Spleen (tissue), 11 donors: ENCODE measurements at regions not wholly inside any gene's neighbourhood (a gene's known extent, or its start where the extent isn't known, plus 50 kb on each side); places are given as distances from the start of the nearest gene placed in this dataset.

ENCODE experiments used
- DNase-seq: peaks from one replicate; pipeline ENCODE4 v3.0.0-alpha.2; 2020
- H3K27ac ChIP-seq, 8 donors: fragments of 200-600 bp; sonication (generic) in 7 of 8; 1 replicate in 4 of 8; 2 replicates in 4 of 8; pipeline versions ENCODE4 v1.5.0 to v1.8.0; 2016 to 2021; ENCODE audit warnings: inconsistent platforms in 4 of 8, mild to moderate bottlenecking in 4 of 8, moderate library complexity in 1 of 8
- H3K27me3 ChIP-seq, 7 donors: fragments of 200-600 bp; sonication (generic) in 6 of 7; replicated peaks in 1 of 7; 1 replicate in 4 of 7; 2 replicates in 3 of 7; pipeline versions ENCODE4 v1.5.0 to v1.8.0; 2016 to 2021; ENCODE audit warnings: inconsistent platforms in 3 of 7, mild to moderate bottlenecking in 1 of 7
- H3K36me3 ChIP-seq, 6 donors: fragments of 200-600 bp; sonication (generic) in 5 of 6; 1 replicate in 4 of 6; 2 replicates in 2 of 6; pipeline versions ENCODE4 v1.5.0 to v1.8.0; 2016 to 2021; ENCODE audit warnings: inconsistent platforms in 2 of 6
- H3K4me1 ChIP-seq, 6 donors: fragments of 200-600 bp; sonication (generic) in 5 of 6; 1 replicate in 3 of 6; 2 replicates in 3 of 6; pipeline versions ENCODE4 v1.5.0 to v1.8.0; 2016 to 2021; ENCODE audit warnings: inconsistent platforms in 3 of 6
- H3K4me3 ChIP-seq, 8 donors: fragments of 200-600 bp; sonication (generic) in 7 of 8; 1 replicate in 4 of 8; 2 replicates in 4 of 8; pipeline versions ENCODE4 v1.5.0 to v1.8.0; 2016 to 2021; ENCODE audit warnings: inconsistent platforms in 4 of 8, mild to moderate bottlenecking in 4 of 8, moderate library complexity in 2 of 8
- H3K9me3 ChIP-seq, 8 donors: fragments of 200-600 bp; sonication (generic) in 7 of 8; 1 replicate in 4 of 8; 2 replicates in 4 of 8; pipeline versions ENCODE4 v1.5.0 to v1.8.0; 2016 to 2021; ENCODE audit warnings: inconsistent platforms in 4 of 8
- CTCF ChIP-seq, 11 experiments: fragments of 200-600 bp in 7 of 11; fragments of 450-650 bp in 4 of 11; sonication (generic) in 4 of 11; IDR thresholded peaks in 8 of 11; conservative IDR thresholded peaks in 3 of 11; 1 replicate in 7 of 11; 2 replicates in 4 of 11; pipeline versions ENCODE4 v1.4.0 to v1.8.0; 2016 to 2021; ENCODE audit warnings: antibody characterized with exemption in 11 of 11, inconsistent platforms in 4 of 11, mild to moderate bottlenecking in 1 of 11
- POLR2A ChIP-seq, 3 donors: fragments of 450-650 bp; IDR thresholded peaks; one replicate each; pipeline ENCODE4 v1.5.1; 2017; ENCODE audit warnings: antibody characterized with exemption in 3 of 3, mild to moderate bottlenecking in 1 of 3
- POLR2AphosphoS5 ChIP-seq, 3 donors: sonication (generic); formaldehyde crosslinking; IDR thresholded peaks; one replicate each; pipeline ENCODE4 v1.5.1; 2017; ENCODE audit warnings: antibody characterized with exemption in 3 of 3
- WGBS, 5 donors: extraction: QIAGEN DNeasy Blood & Tissue Kit in 3 of 5; methylation state at CpG; one replicate each; pipeline versions ENCODE4 v1.1.5 to v1.1.7; 2013 to 2018; 5-methylcytosine and 5-hydroxymethylcytosine counted together
- intact Hi-C: fragments of 100-400 bp; cut with DNase I; formaldehyde crosslinking; loops from one replicate; pipeline ENCODE4 v1.15.0; 2023; ENCODE audit warnings: low total_unique reads
- donor health status: healthy with polysubstance abuse.
- donor health status: DM: no; HTN: no; CAD: no; lungs with moderate emphysema.
- donor health status: DM: no; HTN: no; CAD: no.
- donor health status: Bipolar disorder and iron deficiency.
- donor health status: healthy.
- donor health status: DM: no; HTN: no; CAD: no.
- donor health status: DM: yes; HTN: yes; CAD: no.

GRCh38 chr5:158209219-158209908 lies 350.4 kb upstream of the CLINT1 start:
- no peak overlapping the region for H3K27ac ChIP-seq
- no peak overlapping the region for H3K4me3 ChIP-seq
- intact Hi-C loops: no loop called here
- no peak for TF ChIP-seq POLR2AphosphoS5 (IDR thresholded peaks at IDR 0.05)
- no peak for TF ChIP-seq POLR2A (IDR thresholded peaks at IDR 0.05)
- TF ChIP-seq CTCF (IDR thresholded peaks at IDR 0.05 in 8 of 11, conservative IDR thresholded peaks at IDR 0.05 in 3 of 11): no peak
- no peaks in the 10 kb centered on the region for H3K27me3 ChIP-seq
- H3K9me3 ChIP-seq: peaks cover 0 to 4% (median 0%) of the 10 kb centered on the region in 8 donors
- WGBS, 5 donors: 78 to 86% (median 84%) methylated on average over 5 of the region's 5 CpGs
- no peak for DNase-seq
- H3K36me3 ChIP-seq: no peaks in the 10 kb centered on the region
- no peaks in the 10 kb centered on the region for H3K4me1 ChIP-seq

- no peak for TF ChIP-seq POLR2A (IDR thresholded peaks at IDR 0.05)
- no peak for TF ChIP-seq CTCF (IDR thresholded peaks at IDR 0.05 in 8 of 11, conservative IDR thresholded peaks at IDR 0.05 in 3 of 11)
- no peak for TF ChIP-seq POLR2AphosphoS5 (IDR thresholded peaks at IDR 0.05)
- intact Hi-C loops: no loop called here
- WGBS, 5 donors: 80 to 92% (median 89%) methylated on average over 10 of the region's 10 CpGs
- H3K27ac ChIP-seq: no peak overlapping the region
- peaks cover 0 to 4% (median 0%) of the 10 kb centered on the region in 8 donors for H3K9me3 ChIP-seq
- H3K36me3 ChIP-seq: no peaks in the 10 kb centered on the region
- H3K4me1 ChIP-seq: no peaks in the 10 kb centered on the region
- DNase-seq: no peak
- H3K4me3 ChIP-seq: no peak overlapping the region
- H3K27me3 ChIP-seq: no peaks in the 10 kb centered on the region
These were observed 348.8 kb upstream of the CLINT1 start for GRCh38 chr5:158207733-158208132.

DNA sequence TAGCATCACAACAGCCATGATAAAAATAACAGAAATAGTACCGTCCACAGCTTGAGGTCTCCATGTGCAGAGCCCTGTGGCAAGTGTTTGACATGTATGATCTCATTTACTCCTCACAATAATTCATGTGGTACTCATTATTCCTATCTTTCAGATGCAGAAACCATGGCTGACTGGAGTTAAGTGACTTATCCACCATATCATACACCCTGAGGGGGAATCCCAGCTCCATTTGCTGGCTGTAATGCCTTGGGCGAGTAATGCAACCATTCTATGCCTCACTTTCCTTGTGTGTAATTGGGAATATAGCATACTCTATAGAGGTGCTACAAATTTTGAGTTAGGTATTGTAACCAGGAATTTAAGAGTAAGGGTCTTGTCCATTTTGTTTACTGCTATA lies 347.0 kb upstream of the CLINT1 start:
- Histone ChIP-seq H3K27ac (no peak overlapping the region), H3K4me1 (no peaks in the 10 kb centered on the region), H3K36me3 (no peaks in the 10 kb centered on the region), H3K9me3 (peaks cover 0 to 4% (median 0%) of the 10 kb centered on the region in 8 donors), H3K27me3 (no peaks in the 10 kb centered on the region), H3K4me3 (no peak overlapping the region)
- 89 to 98% (median 93%) methylated on average over 2 of the region's 2 CpGs for WGBS, 5 donors
- intact Hi-C loops: no loop called here
- TF ChIP-seq POLR2AphosphoS5 (IDR thresholded peaks at IDR 0.05): no peak
- no peak for DNase-seq

DNA sequence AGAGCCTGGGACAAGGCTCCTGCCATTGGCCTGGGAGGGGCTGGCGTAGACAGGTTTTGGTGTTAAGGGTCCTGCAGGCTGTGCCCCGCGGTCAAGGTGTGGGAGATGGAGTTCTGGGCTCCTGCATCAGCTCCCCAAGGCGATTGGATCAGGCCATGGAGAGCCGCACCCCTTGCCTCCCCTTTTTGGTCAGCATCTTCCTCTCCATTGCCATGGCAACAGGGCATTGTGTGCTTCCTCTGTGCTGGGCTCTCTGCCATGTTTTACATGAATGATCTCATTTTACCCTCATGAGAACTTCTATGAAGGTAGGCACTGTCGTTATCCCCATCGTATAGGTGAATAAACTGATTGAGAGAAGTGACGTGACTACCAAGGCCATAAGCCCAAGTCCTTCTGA lies 344.3 kb upstream of the CLINT1 start:
- Histone ChIP-seq H3K4me3 (no peak overlapping the region), H3K9me3 (no peaks in the 10 kb centered on the region), H3K27me3 (no peaks in the 10 kb centered on the region), H3K4me1 (peaks cover 0 to 9% (median 2%) of the 10 kb centered on the region in 6 donors), H3K36me3 (no peaks in the 10 kb centered on the region), H3K27ac (no peak overlapping the region)
- DNase-seq: no peak
- intact Hi-C loops: no loop called here
- TF ChIP-seq CTCF (IDR thresholded peaks at IDR 0.05 in 8 of 11, conservative IDR thresholded peaks at IDR 0.05 in 3 of 11): no peak
- no peak for TF ChIP-seq POLR2AphosphoS5 (IDR thresholded peaks at IDR 0.05)
- TF ChIP-seq POLR2A (IDR thresholded peaks at IDR 0.05): no peak
- 83 to 93% (median 86%) methylated on average over 8 of the region's 8 CpGs for WGBS, 5 donors
